Thoracic aorta (tissue), 2 donors: ENCODE measurements at regions not wholly inside any gene's neighbourhood (a gene's known extent, or its start where the extent isn't known, plus 50 kb on each side); places are given as distances from the start of the nearest gene placed in this dataset.

ENCODE experiments used
- ATAC-seq: fragments of 150-250 bp; one replicate; pipeline ENCODE4 v1.8.0; 2017; ENCODE audit warnings: low read depth; ENCODE audit not compliant: insufficient number of reproducible peaks, low FRiP score
- DNase-seq: peaks from one replicate; pipeline ENCODE4 v3.0.0-alpha.2; 2020; ENCODE audit warnings: low spot score
- H3K27ac ChIP-seq, 2 donors: fragments of 200-600 bp; sonication (generic); 1 replicate in 1 of 2; 2 replicates in 1 of 2; pipeline ENCODE4 v1.5.1; 2016; ENCODE audit warnings: mild to moderate bottlenecking in 2 of 2, moderate library complexity in 2 of 2
- H3K27me3 ChIP-seq: fragments of 200-600 bp; sonication (generic); replicated peaks from 2 replicates; pipeline ENCODE4 v1.6.0; 2016; ENCODE audit warnings: mild to moderate bottlenecking; ENCODE audit not compliant: insufficient read depth
- H3K36me3 ChIP-seq: fragments of 200-600 bp; sonication (generic); one replicate; pipeline ENCODE4 v1.5.1; 2016
- H3K4me1 ChIP-seq, 2 donors: fragments of 200-600 bp; sonication (generic); 1 replicate in 1 of 2; 2 replicates in 1 of 2; pipeline versions ENCODE4 v1.5.1 to v1.6.0; 2016; ENCODE audit warnings: low read depth in 2 of 2, mild to moderate bottlenecking in 1 of 2; ENCODE audit not compliant: control insufficient read depth in 1 of 2
- H3K4me3 ChIP-seq: fragments of 200-600 bp; sonication (generic); 2 replicates; pipeline ENCODE4 v1.5.1; 2016; ENCODE audit warnings: mild to moderate bottlenecking
- H3K9me3 ChIP-seq: fragments of 200-600 bp; sonication (generic); 2 replicates; pipeline ENCODE4 v1.5.1; 2016
- TF ChIP-seq, protein P1 (sequence below): fragments of 200-600 bp; sonication (generic); IDR thresholded peaks from one replicate; pipeline ENCODE4 v1.5.1; 2019; ENCODE audit warnings: antibody characterized with exemption

DNA sequence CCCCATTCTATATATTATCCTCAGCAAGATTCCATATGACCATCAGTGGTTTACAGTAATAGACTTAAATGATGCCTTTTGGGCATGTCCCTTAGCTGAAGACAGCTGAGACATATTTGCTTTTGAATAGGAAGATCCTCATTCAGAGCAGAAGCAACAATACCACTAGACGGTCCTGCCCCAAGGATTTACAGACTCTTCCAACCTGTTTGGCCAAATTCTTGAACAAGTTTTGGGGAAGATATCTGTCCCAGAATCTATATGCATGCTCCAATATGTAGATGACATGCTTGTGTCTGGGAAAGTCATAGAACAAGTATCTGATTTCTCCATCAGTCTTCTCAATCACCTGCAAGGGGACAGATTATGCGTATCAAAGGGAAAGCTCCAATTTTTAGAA is 137.1 kb upstream of the RMP24 start:
- H3K36me3 ChIP-seq = no peaks in the 10 kb centered on the region
- no peak overlapping the region for H3K4me3 ChIP-seq
- DNase-seq (no peak), ATAC-seq (no peak)
- TF ChIP-seq, protein P1, sequence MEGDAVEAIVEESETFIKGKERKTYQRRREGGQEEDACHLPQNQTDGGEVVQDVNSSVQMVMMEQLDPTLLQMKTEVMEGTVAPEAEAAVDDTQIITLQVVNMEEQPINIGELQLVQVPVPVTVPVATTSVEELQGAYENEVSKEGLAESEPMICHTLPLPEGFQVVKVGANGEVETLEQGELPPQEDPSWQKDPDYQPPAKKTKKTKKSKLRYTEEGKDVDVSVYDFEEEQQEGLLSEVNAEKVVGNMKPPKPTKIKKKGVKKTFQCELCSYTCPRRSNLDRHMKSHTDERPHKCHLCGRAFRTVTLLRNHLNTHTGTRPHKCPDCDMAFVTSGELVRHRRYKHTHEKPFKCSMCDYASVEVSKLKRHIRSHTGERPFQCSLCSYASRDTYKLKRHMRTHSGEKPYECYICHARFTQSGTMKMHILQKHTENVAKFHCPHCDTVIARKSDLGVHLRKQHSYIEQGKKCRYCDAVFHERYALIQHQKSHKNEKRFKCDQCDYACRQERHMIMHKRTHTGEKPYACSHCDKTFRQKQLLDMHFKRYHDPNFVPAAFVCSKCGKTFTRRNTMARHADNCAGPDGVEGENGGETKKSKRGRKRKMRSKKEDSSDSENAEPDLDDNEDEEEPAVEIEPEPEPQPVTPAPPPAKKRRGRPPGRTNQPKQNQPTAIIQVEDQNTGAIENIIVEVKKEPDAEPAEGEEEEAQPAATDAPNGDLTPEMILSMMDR = no peak
- no peak overlapping the region for H3K27ac ChIP-seq
- H3K4me1 ChIP-seq = no peaks in the 10 kb centered on the region
- peaks cover 5% of the 10 kb centered on the region for H3K9me3 ChIP-seq
- no peaks in the 10 kb centered on the region for H3K27me3 ChIP-seq

DNA sequence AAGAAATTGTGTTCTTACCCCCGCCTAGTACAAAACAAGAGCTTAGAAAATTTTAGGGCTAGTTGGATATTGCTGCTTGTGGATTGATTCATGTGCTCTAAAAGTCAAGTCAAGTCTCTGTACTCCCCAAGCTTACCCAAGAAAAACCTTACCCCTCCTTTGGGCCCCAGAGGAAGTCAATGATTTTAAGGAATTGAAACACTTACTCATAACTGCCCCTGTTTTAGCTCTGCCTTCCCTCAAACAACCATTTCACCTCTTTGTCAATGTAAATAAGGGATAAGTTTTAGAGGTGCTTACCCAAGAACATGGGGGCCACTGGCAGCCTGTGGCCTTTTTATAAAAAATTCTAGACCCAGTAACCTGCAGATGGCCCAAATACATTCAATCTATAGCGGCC is 136.6 kb upstream of the RMP24 start:
- Histone ChIP-seq H3K27ac (no peak overlapping the region), H3K4me1 (no peaks in the 10 kb centered on the region), H3K27me3 (no peaks in the 10 kb centered on the region), H3K4me3 (no peak overlapping the region), H3K36me3 (no peaks in the 10 kb centered on the region), H3K9me3 (peaks cover 5% of the 10 kb centered on the region)
- no peak for DNase-seq
- ATAC-seq = no peak
- TF ChIP-seq, protein P1 = no peak

DNA sequence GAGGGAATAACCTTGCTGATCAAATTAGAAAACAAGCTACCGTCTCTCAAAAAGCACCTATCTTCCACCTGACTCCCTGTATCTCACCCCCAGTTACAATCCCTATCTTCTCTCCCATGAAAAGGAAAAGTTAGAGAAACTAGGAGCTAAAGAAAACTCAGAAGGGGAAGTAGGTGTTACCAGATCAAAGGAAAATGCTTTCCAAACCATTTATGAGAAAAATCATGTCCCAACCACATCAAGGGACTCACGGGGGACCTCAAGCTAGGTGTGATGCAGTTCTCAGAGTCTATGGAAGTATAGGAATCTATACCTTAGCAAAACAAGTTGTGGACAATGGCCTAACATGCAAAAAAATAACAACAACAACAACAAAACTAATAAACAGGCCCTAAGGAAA is 135.5 kb upstream of the RMP24 start:
- H3K36me3 ChIP-seq = no peaks in the 10 kb centered on the region
- TF ChIP-seq, protein P1 = no peak
- no peak overlapping the region for H3K27ac ChIP-seq
- H3K27me3 ChIP-seq = no peaks in the 10 kb centered on the region
- no peaks in the 10 kb centered on the region for H3K4me1 ChIP-seq
- DNase-seq (no peak), ATAC-seq (no peak)
- H3K9me3 ChIP-seq = peaks cover 5% of the 10 kb centered on the region
- H3K4me3 ChIP-seq = no peak overlapping the region

DNA sequence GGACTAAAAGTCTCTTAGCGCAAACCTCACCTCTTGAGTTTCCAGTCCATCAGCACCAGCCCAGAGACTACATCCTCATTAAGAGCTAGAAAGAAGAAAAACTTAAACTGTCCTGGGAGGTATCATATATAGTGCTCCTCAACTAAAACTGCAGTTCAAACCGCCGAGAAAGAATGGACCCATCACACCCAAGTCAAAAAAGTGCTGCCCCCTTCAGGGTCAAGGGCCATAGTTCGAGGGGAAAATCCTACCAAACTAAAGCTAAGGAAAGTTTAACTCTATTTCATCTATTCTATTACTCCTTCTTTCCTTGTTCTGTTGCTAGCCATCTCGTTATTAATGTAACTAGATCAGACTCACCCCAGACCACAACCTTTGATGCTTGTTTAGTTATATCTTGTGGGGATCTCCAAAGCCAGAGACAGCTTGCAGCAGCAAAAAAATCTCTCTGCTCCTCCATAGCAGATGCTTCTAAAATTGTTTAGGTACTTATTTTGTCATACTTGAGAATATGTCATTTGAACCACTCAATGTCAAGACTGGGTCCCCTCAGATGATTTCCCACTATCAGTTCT is 134.5 kb upstream of the RMP24 start:
- Histone ChIP-seq H3K27me3 (no peaks in the 10 kb centered on the region), H3K4me1 (no peaks in the 10 kb centered on the region), H3K9me3 (no peaks in the 10 kb centered on the region), H3K36me3 (no peaks in the 10 kb centered on the region), H3K27ac (no peak overlapping the region), H3K4me3 (no peak overlapping the region)
- ATAC-seq (no peak), DNase-seq (no peak)
- TF ChIP-seq, protein P1 = no peak

DNA sequence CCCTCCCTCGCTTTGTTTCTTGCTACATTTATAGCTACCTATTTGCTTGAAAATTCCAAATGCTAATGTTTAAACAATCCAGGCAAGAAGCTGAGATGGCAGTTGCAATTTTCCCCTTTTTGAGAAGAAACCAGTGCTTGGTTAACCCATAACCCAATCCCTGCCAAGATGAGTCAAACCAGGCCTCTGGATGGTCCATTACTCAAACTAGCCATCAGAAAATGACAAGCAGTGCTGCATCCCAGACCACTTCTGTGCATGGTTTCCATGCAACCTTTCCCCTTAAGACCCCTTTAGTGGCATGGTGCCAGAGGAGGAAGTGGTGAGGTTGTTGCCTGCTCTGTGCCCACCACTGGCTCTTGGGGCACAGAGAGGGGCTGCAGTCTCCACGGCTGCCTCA is 131.2 kb upstream of the RMP24 start:
- Histone ChIP-seq H3K9me3 (no peaks in the 10 kb centered on the region), H3K27ac (no peak overlapping the region), H3K4me1 (no peaks in the 10 kb centered on the region), H3K4me3 (no peak overlapping the region), H3K27me3 (no peaks in the 10 kb centered on the region), H3K36me3 (no peaks in the 10 kb centered on the region)
- TF ChIP-seq, protein P1 = no peak
- DNase-seq (no peak), ATAC-seq (no peak)
